Heart left ventricle (tissue), 13 donors: ENCODE measurements at regions not wholly inside any gene's neighbourhood (a gene's known extent, or its start where the extent isn't known, plus 50 kb on each side); places are given as distances from the start of the nearest gene placed in this dataset.

Experiments used
- CTCF ChIP-seq, 12 donors: fragments of 200-600 bp; sonication (generic) in 4 of 12; IDR thresholded peaks; one replicate each; pipeline versions ENCODE4 v1.5.0 to v1.8.0; 2018 to 2022; ENCODE audit warnings: antibody characterized with exemption in 12 of 12, mild to moderate bottlenecking in 5 of 12
- POLR2A ChIP-seq, 2 donors: fragments of 450-650 bp; IDR thresholded peaks; one replicate each; pipeline ENCODE4 v1.6.1; 2017; ENCODE audit warnings: antibody characterized with exemption in 2 of 2, mild to moderate bottlenecking in 2 of 2, moderate library complexity in 2 of 2
- donor health status: ischemic (EF 13 %, LVEDD 7.1; RV severe dilation, severe dysfunction).
- donor health status: DM: no; HTN: yes; CAD: no.
- donor health status: DM: no; HTN: no; CAD: no.
- donor health status: ischemic (EF 25% LVEDD 6.9; RV normal size, moderate dysfunction).
- donor health status: ischemic (EF 25% LVEDD 5.7; RV mildly dilated, moderate dysfunction).
- donor health status: ischemic (EF 35%, LVEDD 5.7; RV mildly dilated, moderate dysfunction).
- donor health status: nonischemic (EF 11% LVEDD 7.7; RV severe dilation, severe dysfunction).
- donor health status: DM: yes; HTN: yes; CAD: no.
- donor health status: PGD.
- donor health status: ischemic (EF 29% LVEDD 5.4; RV normal size, mild dysfunction).
- donor health status: nonischemic (EF 23%, LVEDD 6.1; RV moderate dilation, normal function).

DNA sequence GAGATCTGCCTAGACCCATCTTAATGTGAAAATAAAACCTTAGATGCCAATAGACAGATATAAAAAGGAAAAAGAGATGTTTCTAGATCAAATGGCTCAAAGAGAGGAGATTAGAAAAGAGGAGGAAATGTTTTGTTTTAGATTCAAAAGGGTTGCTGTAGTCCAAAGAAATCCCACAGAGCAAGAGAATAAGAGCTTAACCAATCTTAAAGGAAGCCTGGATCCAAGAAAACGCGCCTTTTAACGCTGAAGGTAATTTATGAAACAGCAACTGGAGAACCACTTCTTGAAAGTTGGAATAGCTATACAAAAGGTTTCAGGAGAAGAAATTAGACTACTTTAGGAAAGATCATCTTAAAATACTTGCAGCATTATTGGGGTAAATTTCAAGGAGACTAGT is 298.8 kb downstream of the BRINP2 start:
- TF ChIP-seq CTCF (IDR thresholded peaks at IDR 0.05) (no peak), POLR2A (IDR thresholded peaks at IDR 0.05) (no peak)
